Activated CD4-positive, alpha-beta T cell treated with anti-CD3 and anti-CD28 coated beads, Interleukin-10, Interleukin-2, amounts not matched to agents 100 ng/mL and 50 ng/mL, durations not matched to agents 16 hours and 8 hours (primary cell): ENCODE measurements at regions not wholly inside any gene's neighbourhood (a gene's known extent, or its start where the extent isn't known, plus 50 kb on each side); places are given as distances from the start of the nearest gene placed in this dataset.

Source experiments
- DNase-seq: peaks from one replicate; pipeline ENCODE4 v3.0.0-alpha.2; 2020

GRCh38 chr1:181392613-181393220 lies 90.6 kb upstream of the CACNA1E start:
- no peak for DNase-seq

- DNase-seq: no peak
These were observed 88.6 kb upstream of the CACNA1E start for GRCh38 chr1:181394766-181395165.

GRCh38 chr1:181396171-181396670 lies 87.1 kb upstream of the CACNA1E start:
- DNase-seq: peak; percentile 28

GRCh38 chr1:181396811-181397210 lies 86.5 kb upstream of the CACNA1E start:
- DNase-seq: no peak

GRCh38 chr1:181397845-181398244 lies 85.5 kb upstream of the CACNA1E start:
- DNase-seq: peak; percentile 43

GRCh38 chr1:181398544-181398943 lies 84.8 kb upstream of the CACNA1E start:
- DNase-seq: peak; percentile 47

- no peak for DNase-seq
These were observed 77.7 kb upstream of the CACNA1E start for GRCh38 chr1:181405584-181405983.

GRCh38 chr1:181406989-181407388 lies 76.3 kb upstream of the CACNA1E start:
- DNase-seq: no peak

- DNase-seq: no peak
These were observed 73.3 kb upstream of the CACNA1E start for GRCh38 chr1:181409981-181410380.

- no peak for DNase-seq
These were observed 70.6 kb upstream of the CACNA1E start for GRCh38 chr1:181412746-181413145.

GRCh38 chr1:181413195-181413815 lies 70.0 kb upstream of the CACNA1E start:
- DNase-seq: no peak

GRCh38 chr1:181413836-181414235 lies 69.5 kb upstream of the CACNA1E start:
- no peak for DNase-seq

- DNase-seq: no peak
These were observed 67.0 kb upstream of the CACNA1E start for GRCh38 chr1:181416268-181416860.

GRCh38 chr1:181417915-181418314 lies 65.4 kb upstream of the CACNA1E start:
- DNase-seq: no peak

GRCh38 chr1:181423301-181423918 lies 59.9 kb upstream of the CACNA1E start:
- DNase-seq: peak; percentile 32

- DNase-seq: peak; percentile 77
These were observed 58.4 kb upstream of the CACNA1E start for GRCh38 chr1:181424786-181425403.

GRCh38 chr1:181425566-181425965 lies 57.8 kb upstream of the CACNA1E start:
- no peak for DNase-seq

- DNase-seq: no peak
These were observed 53.9 kb upstream of the CACNA1E start for GRCh38 chr1:181429462-181429861.

GRCh38 chr1:181430015-181430885 lies 53.1 kb upstream of the CACNA1E start:
- DNase-seq: no peak
